Stomach (tissue), 4 donors: ENCODE measurements at regions not wholly inside any gene's neighbourhood (a gene's known extent, or its start where the extent isn't known, plus 50 kb on each side); places are given as distances from the start of the nearest gene placed in this dataset.

Experiments used
- CTCF ChIP-seq, 7 experiments: fragments of 450-650 bp in 4 of 7; fragments of 200-600 bp in 3 of 7; sonication (generic) in 3 of 7; IDR thresholded peaks; one replicate each; pipeline ENCODE4 v1.5.1; 2016 to 2019; ENCODE audit warnings: antibody characterized with exemption in 7 of 7, control low read depth in 2 of 7, mild to moderate bottlenecking in 1 of 7
- EP300 ChIP-seq: sonication (generic); formaldehyde crosslinking; IDR thresholded peaks from one replicate; pipeline ENCODE4 v1.6.1; 2017; ENCODE audit warnings: antibody characterized with exemption
- POLR2A ChIP-seq, 4 donors: fragments of 450-650 bp; IDR thresholded peaks; one replicate each; pipeline ENCODE4 v1.6.1; 2016; ENCODE audit warnings: antibody characterized with exemption in 4 of 4, control low read depth in 2 of 4, mild to moderate bottlenecking in 1 of 4, moderate library complexity in 1 of 4
- POLR2AphosphoS5 ChIP-seq, 3 donors: sonication (generic); formaldehyde crosslinking; IDR thresholded peaks; one replicate each; pipeline ENCODE4 v1.6.1; 2016; ENCODE audit warnings: antibody characterized with exemption in 3 of 3

- TF ChIP-seq POLR2A (IDR thresholded peaks at IDR 0.05) (no peak), POLR2AphosphoS5 (IDR thresholded peaks at IDR 0.05) (no peak), CTCF (IDR thresholded peaks at IDR 0.05) (no peak), EP300 (no peak)
These were observed 1139.6 kb downstream of the STPG2 start for GRCh38 chr4:97003715-97004114.
